CD4-positive, alpha-beta T cell (primary cell): ENCODE measurements at regions not wholly inside any gene's neighbourhood (a gene's known extent, or its start where the extent isn't known, plus 50 kb on each side); places are given as distances from the start of the nearest gene placed in this dataset.

Experiments used
- ATAC-seq: fragments of 200-7000 bp; cut with Tn5 transposase; one replicate; pipeline ENCODE4 v1.10.0; 2022; ENCODE audit warnings: mild to moderate bottlenecking; ENCODE audit not compliant: poor library complexity
- CTCF ChIA-PET: fragments of 350-600 bp; sonication (Branson Sonifier 250); formaldehyde crosslinking; loops from one replicate; lab custom pipeline; 2021; ENCODE audit warnings: antibody characterized with exemption, inconsistent platforms; lab: Charles Lee
- POLR2A ChIA-PET: fragments of 350-600 bp; sonication (Branson Sonifier 250); formaldehyde crosslinking; loops from one replicate; lab custom pipeline; 2021; ENCODE audit warnings: antibody characterized with exemption, inconsistent platforms; lab: Charles Lee
- DNase-seq, 14 experiments: peaks; one replicate each; pipeline ENCODE4 v3.0.0-alpha.2; 2013 to 2020; ENCODE audit warnings: mixed read lengths in 2 of 14
- H3K27ac ChIP-seq, 2 donors: one replicate each; pipeline versions ENCODE4 v1.5.1 to v1.7.0; 2013; ENCODE audit warnings: low read length in 2 of 2, low read depth in 1 of 2, mild to moderate bottlenecking in 1 of 2
- H3K27me3 ChIP-seq, 2 experiments: 1 replicate in 1 of 2; 2 replicates in 1 of 2; pipeline versions ENCODE4 v1.6.1 to v1.7.0; 2013; ENCODE audit warnings: low read length in 2 of 2, control low read depth in 1 of 2, mild to moderate bottlenecking in 1 of 2, moderate library complexity in 1 of 2; ENCODE audit not compliant: insufficient read depth in 2 of 2, control insufficient read depth in 1 of 2
- H3K36me3 ChIP-seq: one replicate; pipeline ENCODE4 v1.6.1; 2013; ENCODE audit warnings: low read length, control low read depth; ENCODE audit not compliant: insufficient read depth
- H3K4me1 ChIP-seq: one replicate; pipeline ENCODE4 v1.6.1; 2013; ENCODE audit warnings: low read length, control low read depth; ENCODE audit not compliant: insufficient read depth
- H3K4me3 ChIP-seq: one replicate; pipeline ENCODE4 v1.5.1; 2013; ENCODE audit warnings: mild to moderate bottlenecking, low read length, moderate library complexity
- H3K9me3 ChIP-seq, 2 experiments: 1 replicate in 1 of 2; 2 replicates in 1 of 2; pipeline versions ENCODE4 v1.6.1 to v1.7.0; 2013; ENCODE audit warnings: low read length in 2 of 2, mild to moderate bottlenecking in 2 of 2, control low read depth in 1 of 2, moderate library complexity in 1 of 2; ENCODE audit not compliant: control insufficient read depth in 1 of 2, insufficient read depth in 1 of 2
- H3K27ac Mint-ChIP-seq: one replicate; pipeline ENCODE4 v1.8.0; 2020; ENCODE audit warnings: mixed read lengths
- H3K27me3 Mint-ChIP-seq: one replicate; pipeline ENCODE4 v1.8.0; 2021; ENCODE audit warnings: mixed read lengths
- H3K36me3 Mint-ChIP-seq: one replicate; pipeline ENCODE4 v1.8.0; 2021; ENCODE audit warnings: low read depth, mixed read lengths
- H3K4me1 Mint-ChIP-seq: one replicate; pipeline ENCODE4 v1.8.0; 2021; ENCODE audit warnings: low read depth, mixed read lengths
- H3K4me3 Mint-ChIP-seq: one replicate; pipeline ENCODE4 v1.8.0; 2020; ENCODE audit warnings: mild to moderate bottlenecking, mixed read lengths
- H3K9me3 Mint-ChIP-seq: one replicate; pipeline ENCODE4 v1.8.0; 2020; ENCODE audit warnings: mixed read lengths
- CTCF ChIP-seq: fragments of 200-600 bp; IDR thresholded peaks from one replicate; pipeline ENCODE4 v1.8.0; 2022; ENCODE audit warnings: antibody characterized with exemption, mild to moderate bottlenecking
- intact Hi-C, 2 experiments: fragments of 100-400 bp; cut with DNase I in 1 of 2; cut with micrococcal nuclease in 1 of 2; formaldehyde crosslinking; loops; one replicate each; pipeline versions ENCODE4 v1.15.1 to v1.9.0; 2023 to 2025; cut with DNase I, micrococcal nuclease

- peaks cover 0 to 5% of the 10 kb centered on the region in 2 experiments for H3K9me3 ChIP-seq
- Mint-ChIP-seq H3K4me1 (no peaks in the 10 kb centered on the region), H3K27ac (no peak overlapping the region), H3K9me3 (no peaks in the 10 kb centered on the region), H3K27me3 (no peaks in the 10 kb centered on the region), H3K4me3 (no peak overlapping the region), H3K36me3 (no peaks in the 10 kb centered on the region)
- no peak overlapping the region for H3K27ac ChIP-seq
- no peak for ATAC-seq
- no peaks in the 10 kb centered on the region for H3K27me3 ChIP-seq
- TF ChIP-seq CTCF: no peak
- CTCF ChIA-PET: no interaction called here
- H3K4me3 ChIP-seq: no peak overlapping the region
- no peaks in the 10 kb centered on the region for H3K4me1 ChIP-seq
- intact Hi-C loops: no loop called here
- H3K36me3 ChIP-seq: no peaks in the 10 kb centered on the region
- POLR2A ChIA-PET: no interaction called here
- DNase-seq: no peak
Observed at GRCh38 chr6:141780296-141780695, 352.4 kb upstream of the GJE1 start.

GRCh38 chr6:141764388-141764787 lies 368.3 kb upstream of the GJE1 start:
- DNase-seq (no peak), ATAC-seq (no peak)
- Histone ChIP-seq H3K9me3 (no peaks in the 10 kb centered on the region), H3K27ac (no peak overlapping the region), H3K4me3 (no peak overlapping the region), H3K4me1 (no peaks in the 10 kb centered on the region), H3K27me3 (no peaks in the 10 kb centered on the region), H3K36me3 (no peaks in the 10 kb centered on the region)
- no peaks in the 10 kb centered on the region for H3K9me3 Mint-ChIP-seq
- H3K27ac Mint-ChIP-seq: no peak overlapping the region
- ChIA-PET CTCF (no interaction called here), POLR2A (no interaction called here)
- no peaks in the 10 kb centered on the region for H3K36me3 Mint-ChIP-seq
- no peaks in the 10 kb centered on the region for H3K27me3 Mint-ChIP-seq
- no peaks in the 10 kb centered on the region for H3K4me1 Mint-ChIP-seq
- no peak overlapping the region for H3K4me3 Mint-ChIP-seq
- TF ChIP-seq CTCF: no peak
- intact Hi-C loops: no loop called here

- intact Hi-C loops: no loop called here
- no peak for DNase-seq
- CTCF ChIA-PET: no interaction called here
- no peaks in the 10 kb centered on the region for H3K36me3 Mint-ChIP-seq
- Histone ChIP-seq H3K4me1 (no peaks in the 10 kb centered on the region), H3K27me3 (no peaks in the 10 kb centered on the region), H3K27ac (no peak overlapping the region), H3K36me3 (no peaks in the 10 kb centered on the region), H3K9me3 (no peaks in the 10 kb centered on the region), H3K4me3 (no peak overlapping the region)
- TF ChIP-seq CTCF: no peak
- H3K4me3 Mint-ChIP-seq: no peak overlapping the region
- POLR2A ChIA-PET: no interaction called here
- H3K4me1 Mint-ChIP-seq: no peaks in the 10 kb centered on the region
- no peaks in the 10 kb centered on the region for H3K27me3 Mint-ChIP-seq
- H3K27ac Mint-ChIP-seq: no peak overlapping the region
- no peak for ATAC-seq
- H3K9me3 Mint-ChIP-seq: no peaks in the 10 kb centered on the region
Observed at GRCh38 chr6:141758430-141758829, 374.3 kb upstream of the GJE1 start.
